ENCODE measurements at regions not wholly inside any gene's neighbourhood (a gene's known extent, or its start where the extent isn't known, plus 50 kb on each side); places are given as distances from the start of the nearest gene placed in this dataset.

DNA sequence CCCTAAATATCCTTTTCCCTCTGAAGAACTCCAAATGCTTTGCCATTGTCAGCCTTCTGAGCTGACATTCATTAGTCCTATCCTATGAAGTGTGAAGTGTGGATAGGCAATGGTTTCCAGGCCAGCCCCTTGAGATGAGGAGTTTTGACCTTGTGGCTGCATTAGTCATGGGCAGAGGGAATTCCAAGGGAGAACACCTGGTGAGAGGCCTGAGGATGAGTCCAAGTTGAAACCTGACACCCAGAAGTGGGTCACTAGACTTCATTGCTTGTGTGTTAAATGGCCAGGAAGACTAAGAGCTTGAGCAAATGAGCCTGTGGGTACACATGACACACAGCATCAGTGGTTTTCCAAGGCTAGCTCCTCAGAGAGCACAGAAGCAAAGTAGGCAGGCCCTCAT is 260.8 kb downstream of the SKAP2 start:
- no peak for TF ChIP-seq POLR2A (IDR thresholded peaks at IDR 0.05; ENCODE audit: low read length)
- TF ChIP-seq GATA1 (IDR thresholded peaks at IDR 0.05; ENCODE audit: low read depth, low read length): no peak
